ENCODE measurements at regions not wholly inside any gene's neighbourhood (a gene's known extent, or its start where the extent isn't known, plus 50 kb on each side); places are given as distances from the start of the nearest gene placed in this dataset.

DNA sequence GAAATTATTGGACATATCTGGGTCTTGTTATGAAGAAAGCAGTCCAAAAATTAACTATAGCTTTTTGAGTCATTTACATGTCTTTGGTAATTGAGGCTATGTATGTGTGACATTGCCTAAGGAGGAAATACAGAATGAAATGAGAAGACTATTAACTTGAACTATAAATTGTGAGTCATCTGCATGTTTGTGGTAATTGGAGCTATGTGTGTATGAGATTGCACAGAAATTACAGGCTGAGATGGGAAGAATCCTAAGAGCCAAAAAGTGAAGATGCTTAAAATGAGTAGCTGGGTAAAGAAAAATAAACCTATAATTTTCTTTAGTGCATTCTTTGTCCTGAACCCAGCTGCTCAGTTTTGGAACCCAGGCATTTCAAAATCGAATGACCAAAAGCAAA, 747.6 kb upstream of the EDIL3 start:
- Histone ChIP-seq H3K4me1 (no peaks in the 10 kb centered on the region), H3K27me3 (no peaks in the 10 kb centered on the region), H3K9me3 (no peaks in the 10 kb centered on the region), H3K27ac (no peak overlapping the region), H3K36me3 (no peaks in the 10 kb centered on the region), H3K4me3 (no peak overlapping the region)
- TF ChIP-seq, protein P1, sequence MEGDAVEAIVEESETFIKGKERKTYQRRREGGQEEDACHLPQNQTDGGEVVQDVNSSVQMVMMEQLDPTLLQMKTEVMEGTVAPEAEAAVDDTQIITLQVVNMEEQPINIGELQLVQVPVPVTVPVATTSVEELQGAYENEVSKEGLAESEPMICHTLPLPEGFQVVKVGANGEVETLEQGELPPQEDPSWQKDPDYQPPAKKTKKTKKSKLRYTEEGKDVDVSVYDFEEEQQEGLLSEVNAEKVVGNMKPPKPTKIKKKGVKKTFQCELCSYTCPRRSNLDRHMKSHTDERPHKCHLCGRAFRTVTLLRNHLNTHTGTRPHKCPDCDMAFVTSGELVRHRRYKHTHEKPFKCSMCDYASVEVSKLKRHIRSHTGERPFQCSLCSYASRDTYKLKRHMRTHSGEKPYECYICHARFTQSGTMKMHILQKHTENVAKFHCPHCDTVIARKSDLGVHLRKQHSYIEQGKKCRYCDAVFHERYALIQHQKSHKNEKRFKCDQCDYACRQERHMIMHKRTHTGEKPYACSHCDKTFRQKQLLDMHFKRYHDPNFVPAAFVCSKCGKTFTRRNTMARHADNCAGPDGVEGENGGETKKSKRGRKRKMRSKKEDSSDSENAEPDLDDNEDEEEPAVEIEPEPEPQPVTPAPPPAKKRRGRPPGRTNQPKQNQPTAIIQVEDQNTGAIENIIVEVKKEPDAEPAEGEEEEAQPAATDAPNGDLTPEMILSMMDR (IDR thresholded peaks at IDR 0.05) = no peak
- ATAC-seq = no peak
- intact Hi-C loops (cut with DNase I) = no loop called here
- DNase-seq = no peak

DNA sequence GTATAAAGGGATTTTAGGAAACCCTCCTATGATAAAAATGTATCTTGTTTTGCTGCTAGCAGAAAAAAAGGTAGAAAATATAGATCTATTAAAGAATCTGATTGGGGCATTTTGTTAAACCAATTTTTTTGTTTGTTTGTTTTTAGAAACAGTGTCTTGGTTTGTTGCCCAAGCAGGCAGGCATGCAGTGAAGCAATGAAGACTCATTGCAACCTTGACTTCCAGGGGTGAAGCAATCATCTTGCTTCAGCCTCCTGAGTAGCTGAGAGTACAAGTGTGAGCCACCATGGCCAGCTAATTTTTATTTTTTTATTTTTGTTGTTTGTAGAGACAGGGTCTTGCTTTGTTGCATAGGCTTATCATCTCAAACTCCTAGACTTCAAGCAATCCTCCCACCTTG, 755.8 kb upstream of the EDIL3 start:
- ATAC-seq (no peak), DNase-seq (no peak)
- Histone ChIP-seq H3K4me3 (no peak overlapping the region), H3K27ac (no peak overlapping the region), H3K9me3 (no peaks in the 10 kb centered on the region), H3K4me1 (no peaks in the 10 kb centered on the region), H3K36me3 (no peaks in the 10 kb centered on the region), H3K27me3 (no peaks in the 10 kb centered on the region)
- TF ChIP-seq, protein P1 (IDR thresholded peaks at IDR 0.05) = no peak
- intact Hi-C loops (cut with DNase I) = no loop called here

DNA sequence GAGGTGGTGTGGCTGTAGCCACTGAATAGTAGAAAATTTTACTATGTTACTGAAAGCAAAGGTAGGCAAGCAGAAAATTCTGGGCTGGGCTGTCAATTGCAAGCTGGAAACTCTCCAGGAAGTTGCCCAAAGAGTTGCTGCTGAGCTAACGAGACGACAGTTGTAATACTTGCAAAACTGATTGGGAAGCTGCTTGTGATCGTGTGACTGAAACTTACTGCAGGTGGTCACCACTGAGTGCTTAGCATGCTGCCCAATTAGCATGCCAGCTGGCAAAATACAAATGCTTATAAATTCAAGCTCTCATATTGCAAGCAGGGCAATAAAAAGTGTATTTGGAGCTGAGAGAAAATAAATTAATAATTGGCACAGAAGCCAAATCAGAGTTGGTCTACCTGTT, 758.5 kb upstream of the EDIL3 start:
- intact Hi-C loops (cut with DNase I) = no loop called here
- ATAC-seq (no peak), DNase-seq (no peak)
- Histone ChIP-seq H3K4me1 (no peaks in the 10 kb centered on the region), H3K36me3 (no peaks in the 10 kb centered on the region), H3K27me3 (no peaks in the 10 kb centered on the region), H3K4me3 (no peak overlapping the region), H3K27ac (no peak overlapping the region), H3K9me3 (no peaks in the 10 kb centered on the region)
- TF ChIP-seq, protein P1 (IDR thresholded peaks at IDR 0.05) = no peak

DNA sequence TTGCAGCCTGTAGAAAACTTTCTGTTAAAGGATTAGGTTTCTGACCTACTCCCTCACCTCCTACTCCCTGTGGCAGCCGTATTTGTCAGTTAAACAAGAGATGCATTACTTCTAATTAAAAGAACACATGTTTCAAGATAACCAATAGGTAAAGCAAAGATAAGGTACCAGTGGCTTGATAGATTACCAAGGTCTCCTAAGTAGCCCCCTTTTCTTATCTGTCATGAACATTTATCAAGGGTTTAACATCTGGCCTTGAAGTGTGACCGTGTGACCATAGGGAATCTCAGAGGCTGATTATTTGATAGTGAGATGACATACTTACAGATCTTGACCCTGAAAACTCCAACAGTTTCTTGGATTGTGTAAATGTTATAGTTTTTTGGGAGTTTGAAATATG, 764.0 kb upstream of the EDIL3 start:
- intact Hi-C loops (cut with DNase I) = no loop called here

DNA sequence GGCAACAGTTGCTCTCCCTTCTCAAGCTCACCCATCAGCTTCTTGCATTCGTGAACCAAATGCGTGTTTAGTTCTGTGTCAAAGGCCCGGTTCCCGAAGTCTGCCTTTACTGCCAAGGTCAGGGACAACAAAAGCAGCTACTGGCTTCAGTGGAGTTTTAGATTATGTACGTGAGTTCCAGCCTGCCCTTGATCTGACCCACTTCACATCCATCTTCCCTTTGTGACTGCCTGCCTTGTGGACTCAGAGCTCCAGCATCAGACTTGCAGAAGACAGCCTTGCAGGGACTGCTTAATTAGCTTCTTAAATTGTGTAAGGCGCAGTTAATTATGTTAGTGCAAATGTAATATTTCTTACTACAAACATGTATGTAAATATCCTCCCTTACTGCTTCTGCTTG, 774.7 kb upstream of the EDIL3 start:
- intact Hi-C loops (cut with DNase I) = no loop called here
- no peak overlapping the region for H3K4me3 ChIP-seq

More for the DNA sequence above, 764.0 kb upstream of the EDIL3 start:
- no peak overlapping the region for H3K4me3 ChIP-seq
- no peak for ATAC-seq
- H3K27me3 ChIP-seq = no peaks in the 10 kb centered on the region
- no peaks in the 10 kb centered on the region for H3K9me3 ChIP-seq
- no peak overlapping the region for H3K27ac ChIP-seq
- H3K4me1 ChIP-seq = no peaks in the 10 kb centered on the region
- TF ChIP-seq, protein P1 (IDR thresholded peaks at IDR 0.05) = no peak
- no peak for DNase-seq
- no peaks in the 10 kb centered on the region for H3K36me3 ChIP-seq

DNA sequence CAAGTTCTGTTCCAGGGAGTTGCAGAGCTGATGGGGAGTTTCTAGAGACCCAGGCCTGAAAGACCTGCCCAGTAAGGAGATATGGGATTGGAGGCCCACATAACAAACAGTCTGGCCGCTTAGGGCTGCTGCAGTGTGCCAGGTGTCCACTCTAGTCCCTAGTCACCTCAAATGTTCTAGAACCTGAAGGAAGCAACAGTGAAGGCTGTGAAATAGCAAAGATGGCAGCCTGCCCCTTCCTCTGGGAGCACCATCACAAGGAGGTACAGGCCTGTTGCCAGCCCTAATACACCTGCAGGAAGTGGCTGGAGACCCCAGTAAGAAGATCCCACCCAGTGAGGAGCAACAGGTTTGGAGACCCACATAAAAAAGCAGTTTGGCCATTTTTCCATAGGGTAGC, 783.8 kb upstream of the EDIL3 start:
- DNase-seq (no peak), ATAC-seq (no peak)
- intact Hi-C loops (cut with DNase I) = no loop called here
- H3K27me3 ChIP-seq = no peaks in the 10 kb centered on the region
- no peak overlapping the region for H3K4me3 ChIP-seq
- H3K36me3 ChIP-seq = no peaks in the 10 kb centered on the region
- no peak overlapping the region for H3K27ac ChIP-seq
- no peaks in the 10 kb centered on the region for H3K9me3 ChIP-seq
- TF ChIP-seq, protein P1 (IDR thresholded peaks at IDR 0.05) = no peak
- H3K4me1 ChIP-seq = no peaks in the 10 kb centered on the region

More for the DNA sequence above, 774.7 kb upstream of the EDIL3 start:
- H3K9me3 ChIP-seq = no peaks in the 10 kb centered on the region
- no peaks in the 10 kb centered on the region for H3K4me1 ChIP-seq
- ATAC-seq (no peak), DNase-seq (no peak)
- H3K27me3 ChIP-seq = no peaks in the 10 kb centered on the region
- H3K27ac ChIP-seq = no peak overlapping the region
- no peaks in the 10 kb centered on the region for H3K36me3 ChIP-seq
- TF ChIP-seq, protein P1 (IDR thresholded peaks at IDR 0.05) = no peak
